Neutrophil (primary cell): ENCODE measurements at regions not wholly inside any gene's neighbourhood (a gene's known extent, or its start where the extent isn't known, plus 50 kb on each side); places are given as distances from the start of the nearest gene placed in this dataset.

Experiments used
- H3K27ac ChIP-seq: fragments of 200-600 bp; sonication (generic); 2 replicates; pipeline ENCODE4 v1.5.1; 2016; ENCODE audit warnings: mild to moderate bottlenecking, moderate library complexity
- H3K27me3 ChIP-seq: fragments of 200-600 bp; sonication (generic); 2 replicates; pipeline ENCODE4 v1.6.0; 2016; ENCODE audit warnings: mild to moderate bottlenecking
- H3K36me3 ChIP-seq: fragments of 200-600 bp; sonication (generic); 2 replicates; pipeline ENCODE4 v1.5.1; 2017
- H3K4me1 ChIP-seq, 2 experiments: fragments of 200-600 bp in 1 of 2; sonication (generic) in 1 of 2; 1 replicate in 1 of 2; 2 replicates in 1 of 2; pipeline versions ENCODE4 v1.5.1 to v1.6.1; 2013 to 2016; ENCODE audit warnings: low read depth in 1 of 2, low read length in 1 of 2, mild to moderate bottlenecking in 1 of 2, moderate library complexity in 1 of 2; ENCODE audit not compliant: control insufficient read depth in 1 of 2, insufficient read depth in 1 of 2
- H3K4me3 ChIP-seq, 2 experiments: fragments of 200-600 bp in 1 of 2; sonication (generic) in 1 of 2; 1 replicate in 1 of 2; 2 replicates in 1 of 2; pipeline ENCODE4 v1.5.1; 2013 to 2016; ENCODE audit warnings: low read depth in 1 of 2, low read length in 1 of 2, mild to moderate bottlenecking in 1 of 2, moderate library complexity in 1 of 2
- H3K9me3 ChIP-seq: fragments of 200-600 bp; sonication (generic); 2 replicates; pipeline ENCODE4 v1.5.1; 2016
- CTCF ChIP-seq: fragments of 200-600 bp; sonication (generic); IDR thresholded peaks from 2 replicates; pipeline ENCODE4 v1.5.1; 2016; ENCODE audit warnings: antibody characterized with exemption

DNA sequence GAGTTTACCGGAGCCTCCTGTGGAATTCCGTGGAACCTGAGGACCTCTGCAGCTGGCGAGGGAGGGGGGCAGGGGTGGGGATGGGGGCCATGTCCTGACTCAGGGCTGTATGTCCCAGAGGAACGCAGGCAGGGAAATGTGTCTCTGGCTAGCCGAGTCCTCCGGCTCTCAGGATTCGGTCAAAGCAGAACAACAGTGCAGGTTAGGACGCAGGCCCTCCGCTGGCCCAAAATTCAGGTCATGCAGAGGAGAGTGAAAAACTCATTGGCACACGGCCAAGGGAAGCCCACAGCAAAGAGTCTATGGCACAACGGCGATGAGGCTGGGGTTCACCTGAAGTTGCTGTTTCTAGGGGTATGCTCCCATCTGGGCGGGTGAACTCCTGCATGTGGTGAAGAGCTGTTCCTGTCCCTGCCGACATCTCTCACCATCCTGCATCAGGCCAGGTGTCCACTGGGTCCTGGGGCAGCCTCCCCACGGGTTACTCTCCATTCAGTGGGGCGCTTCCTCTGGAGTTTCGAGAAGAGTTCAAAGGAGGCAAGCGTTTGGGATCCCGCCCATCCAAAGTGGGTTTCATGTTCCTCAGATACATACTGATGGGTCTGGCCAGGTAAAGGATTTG is 1055.3 kb downstream of the BRD1 start:
- Histone ChIP-seq H3K27ac (no peak overlapping the region), H3K36me3 (no peaks in the 10 kb centered on the region), H3K9me3 (no peaks in the 10 kb centered on the region), H3K4me1 (no peaks in the 10 kb centered on the region), H3K27me3 (no peaks in the 10 kb centered on the region), H3K4me3 (no peak overlapping the region)
- no peak for TF ChIP-seq CTCF

DNA sequence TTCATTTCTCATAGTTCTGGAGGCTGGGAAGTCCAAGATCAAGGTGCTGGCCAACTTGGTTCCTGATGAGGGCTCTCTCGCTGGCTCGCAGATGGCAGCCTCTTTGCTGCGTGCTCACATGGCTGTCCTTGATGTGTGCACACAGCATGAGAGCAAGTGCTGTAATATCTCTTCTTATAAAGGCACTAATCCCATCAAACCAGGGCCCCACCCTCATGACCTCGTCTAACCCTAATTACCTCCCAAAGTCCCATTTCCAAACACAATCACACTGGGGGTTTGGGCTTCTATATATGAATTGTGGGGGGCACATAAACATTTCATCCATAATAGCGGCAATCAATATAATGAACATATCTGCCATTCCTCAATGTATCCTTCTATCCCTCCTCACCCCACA is 1062.1 kb downstream of the BRD1 start:
- Histone ChIP-seq H3K36me3 (no peaks in the 10 kb centered on the region), H3K27ac (no peak overlapping the region), H3K27me3 (no peaks in the 10 kb centered on the region), H3K9me3 (no peaks in the 10 kb centered on the region), H3K4me1 (no peaks in the 10 kb centered on the region), H3K4me3 (no peak overlapping the region)
- TF ChIP-seq CTCF, result no peak

- H3K36me3 ChIP-seq, result no peaks in the 10 kb centered on the region
- H3K27me3 ChIP-seq, result no peaks in the 10 kb centered on the region
- H3K27ac ChIP-seq, result no peak overlapping the region
- H3K4me3 ChIP-seq, result no peak overlapping the region
- H3K9me3 ChIP-seq, result no peaks in the 10 kb centered on the region
- no peaks in the 10 kb centered on the region for H3K4me1 ChIP-seq
- TF ChIP-seq CTCF, result no peak
Measured at GRCh38 chr22:48761546-48761945, 1066.1 kb downstream of the BRD1 start.

DNA sequence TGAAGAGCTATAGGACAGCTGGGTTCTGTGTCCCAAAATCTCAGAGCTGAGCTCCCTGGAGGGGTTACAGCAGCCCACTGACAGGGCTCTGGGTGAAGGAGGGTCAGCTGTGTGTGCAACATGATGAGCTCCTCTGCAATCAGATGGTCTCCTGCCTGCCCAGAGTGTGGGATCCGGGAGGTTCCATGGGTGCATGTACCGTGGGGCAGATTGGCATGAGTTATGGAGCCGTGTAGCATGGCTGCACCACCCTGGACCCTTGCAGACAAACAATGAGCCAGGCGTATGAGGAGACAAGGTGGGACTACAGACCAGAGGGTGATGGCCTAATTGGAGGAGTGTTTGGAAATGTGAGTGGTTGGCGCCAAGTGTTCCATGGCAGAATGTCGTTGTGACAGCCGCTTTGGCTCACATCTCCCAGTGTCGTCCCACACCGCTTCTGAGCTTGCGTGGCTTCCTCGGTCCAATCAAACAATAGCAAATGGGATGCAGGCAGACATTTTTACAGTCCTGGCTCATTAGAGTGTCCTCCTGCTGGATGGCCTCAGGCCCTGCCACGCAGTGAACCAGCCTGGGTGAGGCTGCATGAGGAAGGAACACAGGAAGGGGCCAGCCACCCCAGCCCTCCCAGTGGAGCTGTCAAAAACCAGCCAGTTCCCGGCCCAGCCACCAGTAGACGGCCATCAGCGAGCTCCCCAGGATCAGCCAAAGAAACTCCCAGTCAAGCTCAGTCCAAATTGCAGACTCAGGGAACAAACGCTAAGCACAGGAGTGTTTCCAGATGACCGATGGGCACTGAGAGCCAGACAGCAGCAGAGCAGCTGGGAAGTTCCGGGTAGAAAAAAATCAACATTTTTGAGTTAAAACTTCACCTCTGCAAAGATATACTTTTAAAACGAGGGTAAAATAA is 1066.9 kb downstream of the BRD1 start:
- no peaks in the 10 kb centered on the region for H3K4me1 ChIP-seq
- no peaks in the 10 kb centered on the region for H3K9me3 ChIP-seq
- H3K27ac ChIP-seq, result no peak overlapping the region
- H3K4me3 ChIP-seq, result no peak overlapping the region
- no peaks in the 10 kb centered on the region for H3K36me3 ChIP-seq
- no peaks in the 10 kb centered on the region for H3K27me3 ChIP-seq
- TF ChIP-seq CTCF, result no peak

DNA sequence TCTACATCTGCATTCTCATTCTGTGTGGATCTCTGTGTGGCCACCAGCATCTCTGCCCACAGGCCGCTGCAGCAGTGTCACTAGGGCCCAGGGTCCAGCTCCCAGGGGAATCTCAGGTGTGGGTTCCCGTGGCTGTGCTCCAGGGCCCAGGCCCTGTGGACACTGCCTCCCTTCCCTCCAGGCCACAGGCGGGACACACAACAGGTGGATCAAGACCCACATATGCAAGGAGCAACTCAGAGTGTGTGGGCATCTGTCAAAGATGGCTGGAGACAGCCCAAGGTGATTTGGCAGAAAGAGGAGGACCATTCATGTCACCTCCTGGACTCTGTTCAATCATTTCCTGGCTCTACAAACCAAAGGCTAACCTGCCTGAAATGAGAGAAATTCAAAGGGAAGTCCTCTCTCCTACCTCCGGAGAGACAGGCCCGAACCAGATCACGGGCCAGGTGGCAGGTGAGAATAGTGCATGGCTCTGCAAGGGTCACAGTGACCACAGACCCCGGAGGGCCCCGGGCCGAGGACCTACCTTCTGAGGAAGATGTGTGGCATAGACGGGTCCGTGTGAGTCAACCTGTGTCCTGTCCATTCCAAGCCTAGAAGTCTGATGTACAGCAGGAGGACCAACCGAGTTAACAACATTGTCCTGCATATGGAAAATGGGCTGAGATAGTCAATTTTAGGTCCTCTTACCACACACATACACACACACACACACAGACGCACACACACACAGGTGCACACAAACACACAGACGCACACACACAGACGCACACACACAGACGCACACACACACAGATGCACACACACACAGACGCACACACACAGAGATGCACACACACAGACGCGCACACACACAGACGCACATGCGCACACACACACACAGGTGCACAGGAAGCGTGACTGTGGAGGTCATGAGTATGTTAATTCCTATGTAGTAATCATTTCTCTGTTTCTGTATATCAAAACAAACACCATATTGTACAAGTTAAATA is 1068.5 kb downstream of the BRD1 start:
- Histone ChIP-seq H3K36me3 (no peaks in the 10 kb centered on the region), H3K27me3 (no peaks in the 10 kb centered on the region), H3K4me3 (no peak overlapping the region), H3K9me3 (no peaks in the 10 kb centered on the region), H3K27ac (no peak overlapping the region), H3K4me1 (no peaks in the 10 kb centered on the region)
- no peak for TF ChIP-seq CTCF
